ENCODE measurements at regions not wholly inside any gene's neighbourhood (a gene's known extent, or its start where the extent isn't known, plus 50 kb on each side); places are given as distances from the start of the nearest gene placed in this dataset.

- TF ChIP-seq REST (IDR thresholded peaks at IDR 0.05; ENCODE audit: unreplicated experiment) = no peak
Observed at GRCh38 chr1:186514367-186514766, 53.5 kb upstream of the PDC start (continued).

- H3K4me1 ChIP-seq (ENCODE audit: insufficient read depth) = no peaks in the 10 kb centered on the region
- H3K27me3 Mint-ChIP-seq (ENCODE audit: insufficient read depth, low read depth, poor library complexity) = no peaks in the 10 kb centered on the region
- H3K36me3 ChIP-seq (ENCODE audit: insufficient read depth) = no peaks in the 10 kb centered on the region
- no peak overlapping the region for H3K4me3 Mint-ChIP-seq
- TF ChIP-seq STAT1 (IDR thresholded peaks at IDR 0.05; ENCODE audit: unreplicated experiment) = no peak
- no peak for TF ChIP-seq CTCF (conservative IDR thresholded peaks at IDR 0.05; ENCODE audit: low read depth in 2 of 2)
- no peak for TF ChIP-seq EZH2phosphoT487 (IDR thresholded peaks at IDR 0.05; ENCODE audit: unreplicated experiment)
- no peak for TF ChIP-seq ZNF114 (CRISPR knock-in tag; IDR thresholded peaks at IDR 0.05)
- TF ChIP-seq CREB1 (CRISPR knock-in tag; IDR thresholded peaks at IDR 0.05; ENCODE audit: low read depth) = no peak
- no peaks in the 10 kb centered on the region for H3K79me2 ChIP-seq (replicated peaks; ENCODE audit: insufficient read depth)
- ATAC-seq (no peak), DNase-seq (ENCODE audit: low spot score) (no peak)
- no peak overlapping the region for H2AFZ ChIP-seq
- H3K4me2 ChIP-seq = no peak overlapping the region
- H4K20me1 ChIP-seq (replicated peaks; ENCODE audit: insufficient read depth) = no peaks in the 10 kb centered on the region
- H3K27ac ChIP-seq (ENCODE audit: low read depth) = no peak overlapping the region
- peaks cover 12% of the 10 kb centered on the region; the same call in 1 of the 2 replicates for H3K9me2 ChIP-seq (ENCODE audit: insufficient read depth)
- no peak overlapping the region for H3K27ac Mint-ChIP-seq
- no peaks in the 10 kb centered on the region for H3K36me3 Mint-ChIP-seq (ENCODE audit: low read depth)
- no peaks in the 10 kb centered on the region; the same call in 2 of the 3 replicates for H3K9me3 Mint-ChIP-seq
- H3F3A ChIP-seq (replicated peaks; ENCODE audit: low read depth) = no peaks in the 10 kb centered on the region
- H3K4me1 Mint-ChIP-seq = peaks cover 10% of the 10 kb centered on the region
- no peaks in the 10 kb centered on the region for H3K27me3 ChIP-seq (ENCODE audit: insufficient read depth)
- H3K4me3 ChIP-seq = no peak overlapping the region
Observed at GRCh38 chr1:186513526-186513925, 52.6 kb upstream of the PDC start.

- ATAC-seq (no peak), DNase-seq (ENCODE audit: low spot score) (no peak)
- Mint-ChIP-seq H3K4me3 (no peak overlapping the region), H3K4me1 (peaks cover 10% of the 10 kb centered on the region), H3K9me3 (no peaks in the 10 kb centered on the region; the same call in 2 of the 3 replicates), H3K36me3 (ENCODE audit: low read depth) (no peaks in the 10 kb centered on the region), H3K27me3 (ENCODE audit: insufficient read depth, low read depth, poor library complexity) (no peaks in the 10 kb centered on the region), H3K27ac (no peak overlapping the region)
- no peaks in the 10 kb centered on the region for H3K79me2 ChIP-seq (replicated peaks; ENCODE audit: insufficient read depth)
- H3K9me2 ChIP-seq (ENCODE audit: insufficient read depth) = peaks cover 12% of the 10 kb centered on the region; the same call in 1 of the 2 replicates
- H3K4me1 ChIP-seq (ENCODE audit: insufficient read depth) = no peaks in the 10 kb centered on the region
- TF ChIP-seq EZH2 (IDR thresholded peaks at IDR 0.05; ENCODE audit: low read depth, unreplicated experiment) = no peak
- H3K36me3 ChIP-seq (ENCODE audit: insufficient read depth) = no peaks in the 10 kb centered on the region
- H3K4me3 ChIP-seq = no peak overlapping the region
- no peak overlapping the region for H3K27ac ChIP-seq (ENCODE audit: low read depth)
- no peak overlapping the region for H3K4me2 ChIP-seq
- H3F3A ChIP-seq (replicated peaks; ENCODE audit: low read depth) = no peaks in the 10 kb centered on the region
- H3K27me3 ChIP-seq (ENCODE audit: insufficient read depth) = no peaks in the 10 kb centered on the region
- peak overlapping the region; percentile 80; the same call in 1 of the 2 replicates for H2AFZ ChIP-seq
- H4K20me1 ChIP-seq (replicated peaks; ENCODE audit: insufficient read depth) = no peaks in the 10 kb centered on the region
Observed at GRCh38 chr1:186512698-186513457, 52.0 kb upstream of the PDC start.

Measured in GM23338 (cell line).